IPS-15b (cell line): ENCODE measurements at regions not wholly inside any gene's neighbourhood (a gene's known extent, or its start where the extent isn't known, plus 50 kb on each side); places are given as distances from the start of the nearest gene placed in this dataset.
"Not testable (repeated sequence)": the region's sequence is repeated elsewhere in the genome, so short reads cannot be mapped to it uniquely, and the experiment has no call there.

Source experiments
- H3K27me3 ChIP-seq: one replicate; pipeline ENCODE4 v1.6.1; 2013; ENCODE audit warnings: low read length; ENCODE audit not compliant: control insufficient read depth, insufficient read depth
- H3K36me3 ChIP-seq: one replicate; pipeline ENCODE4 v1.6.1; 2013; ENCODE audit warnings: low read length; ENCODE audit not compliant: control insufficient read depth, insufficient read depth
- H3K4me1 ChIP-seq: one replicate; pipeline ENCODE4 v1.6.1; 2013; ENCODE audit warnings: mild to moderate bottlenecking, low read length; ENCODE audit not compliant: control insufficient read depth, insufficient read depth
- H3K4me3 ChIP-seq: one replicate; pipeline ENCODE4 v1.5.1; 2013; ENCODE audit warnings: low read depth, low read length
- H3K9ac ChIP-seq: one replicate; pipeline ENCODE4 v1.6.1; 2013; ENCODE audit warnings: low read depth, mild to moderate bottlenecking, low read length
- H3K9me3 ChIP-seq: one replicate; pipeline ENCODE4 v1.6.1; 2013; ENCODE audit warnings: mild to moderate bottlenecking, low read length; ENCODE audit not compliant: control insufficient read depth, insufficient read depth

- Histone ChIP-seq H3K27me3 (no peaks in the 10 kb centered on the region), H3K36me3 (no peaks in the 10 kb centered on the region), H3K4me1 (no peaks in the 10 kb centered on the region), H3K9ac (no peak overlapping the region), H3K9me3 (no peaks in the 10 kb centered on the region), H3K4me3 (no peak overlapping the region)
These were observed 650.5 kb upstream of the ZNF385D start for GRCh38 chr3:22401499-22401898.

DNA sequence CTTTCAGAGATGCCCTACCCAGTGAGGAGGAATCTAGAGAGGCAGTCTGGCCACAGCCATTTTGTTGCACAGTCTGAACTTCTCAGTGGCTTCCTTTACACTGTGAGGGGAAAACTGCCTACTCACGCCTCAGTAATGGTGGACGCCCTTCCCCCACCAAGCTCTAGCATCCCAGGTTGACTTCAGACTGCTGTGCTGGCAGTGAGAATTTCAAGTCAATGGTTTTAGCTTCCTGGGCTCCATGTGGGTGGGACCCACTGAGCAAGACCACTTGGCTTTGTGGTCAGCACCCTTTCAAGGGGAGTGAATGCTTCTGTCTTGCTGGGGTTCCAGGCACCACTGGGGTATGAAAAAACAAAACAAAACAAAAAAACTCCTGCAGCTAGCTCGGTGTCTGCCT, 663.2 kb upstream of the ZNF385D start:
- no peak overlapping the region for H3K4me3 ChIP-seq

GRCh38 chr3:22416838-22417446, 665.9 kb upstream of the ZNF385D start:
- H3K27me3 ChIP-seq, H3K9ac ChIP-seq, H3K4me3 ChIP-seq, H3K9me3 ChIP-seq, H3K36me3 ChIP-seq, H3K4me1 ChIP-seq: not testable (repeated sequence)

More for the DNA sequence above, 663.2 kb upstream of the ZNF385D start:
- no peaks in the 10 kb centered on the region for H3K4me1 ChIP-seq
- no peaks in the 10 kb centered on the region for H3K36me3 ChIP-seq
- H3K27me3 ChIP-seq, result no peaks in the 10 kb centered on the region
- no peaks in the 10 kb centered on the region for H3K9me3 ChIP-seq
- no peak overlapping the region for H3K9ac ChIP-seq

- H3K4me3 ChIP-seq, result no peak overlapping the region
- H3K27me3 ChIP-seq, result no peaks in the 10 kb centered on the region
- no peaks in the 10 kb centered on the region for H3K36me3 ChIP-seq
- no peaks in the 10 kb centered on the region for H3K4me1 ChIP-seq
- no peaks in the 10 kb centered on the region for H3K9me3 ChIP-seq
- H3K9ac ChIP-seq, result no peak overlapping the region
These were observed 668.3 kb upstream of the ZNF385D start for GRCh38 chr3:22419261-22419660.

DNA sequence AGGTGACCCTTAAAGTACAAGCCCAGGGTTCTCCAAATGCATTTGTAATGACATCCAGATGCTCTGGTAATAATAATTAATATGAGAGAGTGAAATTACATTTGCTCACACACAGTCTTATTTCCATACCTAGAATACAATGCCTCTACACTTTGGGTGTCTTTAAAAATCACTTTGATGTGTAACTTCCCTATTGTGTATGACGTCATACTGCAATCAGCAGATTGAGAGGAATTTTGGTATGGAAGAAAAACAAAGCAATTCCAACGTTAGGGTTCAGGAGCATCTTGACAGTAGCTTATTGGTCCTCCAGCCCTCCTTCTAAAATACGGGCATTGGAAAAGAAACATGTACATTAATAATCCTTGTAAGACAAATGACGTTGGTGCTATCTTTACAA, 670.6 kb upstream of the ZNF385D start:
- H3K27me3 ChIP-seq, result no peaks in the 10 kb centered on the region
- H3K4me3 ChIP-seq, result no peak overlapping the region
- H3K9me3 ChIP-seq, result no peaks in the 10 kb centered on the region
- no peaks in the 10 kb centered on the region for H3K36me3 ChIP-seq
- no peaks in the 10 kb centered on the region for H3K4me1 ChIP-seq
- H3K9ac ChIP-seq, result no peak overlapping the region

GRCh38 chr3:22431334-22431733, 680.3 kb upstream of the ZNF385D start:
- H3K9me3 ChIP-seq, result no peaks in the 10 kb centered on the region
- no peak overlapping the region for H3K9ac ChIP-seq
- H3K36me3 ChIP-seq, result no peaks in the 10 kb centered on the region
- no peaks in the 10 kb centered on the region for H3K4me1 ChIP-seq
- H3K27me3 ChIP-seq, result no peaks in the 10 kb centered on the region
- H3K4me3 ChIP-seq, result no peak overlapping the region

DNA sequence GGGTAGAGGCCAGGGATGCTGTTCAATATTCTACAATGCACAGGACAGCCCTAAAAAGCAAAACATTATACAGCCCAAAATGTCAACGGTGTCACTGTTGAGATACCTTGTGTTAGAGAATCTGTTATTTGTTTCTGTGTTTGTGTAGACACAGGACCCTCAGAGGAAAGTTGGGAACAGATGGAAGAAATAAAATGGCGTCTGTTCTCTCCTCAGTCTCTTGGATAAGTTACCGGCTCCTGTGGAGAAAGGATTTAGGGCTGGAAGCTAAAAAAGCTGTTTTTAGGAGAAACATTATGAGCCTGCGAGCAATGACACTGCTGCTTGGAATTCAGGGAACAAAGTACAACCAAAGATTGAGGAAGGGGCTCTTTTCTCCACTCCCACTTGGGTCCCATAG, 688.6 kb upstream of the ZNF385D start:
- H3K4me3 ChIP-seq, result no peak overlapping the region

DNA sequence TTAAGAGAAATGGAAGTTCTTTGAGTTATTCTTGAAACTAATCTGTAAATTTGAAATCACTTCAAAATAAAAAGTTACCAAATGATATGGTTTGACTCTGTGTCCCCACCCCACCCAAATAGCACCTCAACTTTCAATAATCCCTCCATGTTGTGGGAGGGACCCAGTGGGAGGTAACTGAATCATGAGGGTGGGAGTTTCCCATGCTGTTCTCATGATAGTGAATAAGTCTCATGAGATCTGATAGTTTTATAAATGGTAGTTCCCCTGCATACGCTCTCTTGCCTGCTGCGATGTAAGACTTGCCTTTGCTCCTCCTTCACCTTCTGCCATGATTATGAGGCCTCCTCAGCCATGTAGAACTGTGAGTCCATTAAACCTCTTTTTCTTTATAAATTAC, 690.7 kb upstream of the ZNF385D start:
- H3K36me3 ChIP-seq, result no peaks in the 10 kb centered on the region

More for the DNA sequence above, 688.6 kb upstream of the ZNF385D start:
- no peaks in the 10 kb centered on the region for H3K27me3 ChIP-seq
- no peak overlapping the region for H3K9ac ChIP-seq
- no peaks in the 10 kb centered on the region for H3K9me3 ChIP-seq
- no peaks in the 10 kb centered on the region for H3K36me3 ChIP-seq
- no peaks in the 10 kb centered on the region for H3K4me1 ChIP-seq

DNA sequence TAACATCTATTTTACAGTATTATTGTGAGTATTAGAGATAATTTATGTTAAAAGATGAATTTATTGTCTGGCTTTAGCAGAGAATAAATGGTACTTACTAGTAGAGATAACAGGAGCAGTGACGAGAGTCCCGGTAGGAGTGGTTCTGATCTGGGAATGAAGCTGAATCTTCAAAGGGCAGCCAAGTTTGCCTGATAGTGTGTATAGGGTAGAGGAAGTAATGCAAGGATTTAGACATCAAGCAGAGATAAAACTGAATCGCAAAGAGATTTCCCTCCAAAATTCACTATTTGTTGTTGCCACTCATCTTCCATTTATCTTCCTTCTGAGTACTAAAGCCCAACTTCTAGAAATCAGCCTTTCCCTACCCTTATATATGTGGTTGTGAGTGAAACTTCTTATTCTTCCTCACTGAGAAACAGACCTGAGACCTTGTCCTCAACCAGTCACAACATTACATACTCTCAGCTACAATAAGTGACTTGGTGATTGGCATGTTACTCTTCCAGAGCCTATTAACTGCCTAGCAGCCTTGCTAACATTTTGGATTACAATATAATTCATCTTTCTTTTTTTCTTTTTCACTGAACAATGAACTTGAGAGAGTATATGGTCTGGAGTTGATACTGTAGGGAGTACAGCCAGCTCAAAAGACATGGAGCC, 692.7 kb upstream of the ZNF385D start:
- Histone ChIP-seq H3K4me1 (no peaks in the 10 kb centered on the region), H3K27me3 (no peaks in the 10 kb centered on the region), H3K9me3 (no peaks in the 10 kb centered on the region), H3K9ac (no peak overlapping the region), H3K36me3 (no peaks in the 10 kb centered on the region), H3K4me3 (no peak overlapping the region)

More for the DNA sequence above, 690.7 kb upstream of the ZNF385D start:
- Histone ChIP-seq H3K4me3 (no peak overlapping the region), H3K27me3 (no peaks in the 10 kb centered on the region), H3K9me3 (no peaks in the 10 kb centered on the region), H3K4me1 (no peaks in the 10 kb centered on the region), H3K9ac (no peak overlapping the region)

- not testable (repeated sequence) for H3K27me3 ChIP-seq, H3K9me3 ChIP-seq, H3K4me3 ChIP-seq, H3K36me3 ChIP-seq, H3K4me1 ChIP-seq, H3K9ac ChIP-seq
These were observed 694.3 kb upstream of the ZNF385D start for GRCh38 chr3:22445336-22445735.

- H3K27me3 ChIP-seq, result no peaks in the 10 kb centered on the region
- no peaks in the 10 kb centered on the region for H3K9me3 ChIP-seq
- H3K36me3 ChIP-seq, result no peaks in the 10 kb centered on the region
- no peak overlapping the region for H3K4me3 ChIP-seq
- no peak overlapping the region for H3K9ac ChIP-seq
- no peaks in the 10 kb centered on the region for H3K4me1 ChIP-seq
These were observed 699.9 kb upstream of the ZNF385D start for GRCh38 chr3:22450786-22451400.

DNA sequence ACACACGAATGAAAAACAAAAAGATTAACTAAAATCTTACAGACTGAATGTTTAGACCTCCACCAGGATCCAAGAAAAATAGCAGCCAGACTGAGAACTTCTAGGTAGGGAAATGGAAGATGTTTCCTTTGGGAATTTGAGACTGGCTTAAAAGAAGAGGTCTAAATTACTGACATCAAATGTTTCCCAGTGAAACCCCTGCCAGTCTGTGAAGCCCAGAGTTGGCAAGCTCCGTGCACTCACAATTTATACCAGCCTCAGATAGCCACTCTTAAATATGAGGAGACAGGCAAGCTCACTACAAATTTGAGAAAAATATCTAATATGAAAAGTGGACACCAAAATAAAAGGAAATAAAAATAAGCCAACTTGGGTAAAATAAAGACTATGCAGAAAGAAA, 700.5 kb upstream of the ZNF385D start:
- H3K9me3 ChIP-seq, result no peaks in the 10 kb centered on the region
- no peaks in the 10 kb centered on the region for H3K36me3 ChIP-seq
- H3K4me3 ChIP-seq, result no peak overlapping the region
- H3K4me1 ChIP-seq, result no peaks in the 10 kb centered on the region
- no peak overlapping the region for H3K9ac ChIP-seq
- H3K27me3 ChIP-seq, result no peaks in the 10 kb centered on the region
